Stimulated activated CD4-positive, alpha-beta T cell treated with anti-CD3 and anti-CD28 coated beads, Interleukin-12 subunit alpha, Interleukin-12 subunit beta, amount 100 ng/mL, for 48 hours (primary cell): ENCODE measurements at regions not wholly inside any gene's neighbourhood (a gene's known extent, or its start where the extent isn't known, plus 50 kb on each side); places are given as distances from the start of the nearest gene placed in this dataset.

Experiments
- DNase-seq, 3 donors: peaks; one replicate each; pipeline ENCODE4 v3.0.0-alpha.2; 2020; ENCODE audit warnings: low read depth in 2 of 3, low spot score in 1 of 3

- no peak for DNase-seq
Measured at GRCh38 chr4:180081072-180081471, 2162.1 kb upstream of the TENM3 start.

DNA sequence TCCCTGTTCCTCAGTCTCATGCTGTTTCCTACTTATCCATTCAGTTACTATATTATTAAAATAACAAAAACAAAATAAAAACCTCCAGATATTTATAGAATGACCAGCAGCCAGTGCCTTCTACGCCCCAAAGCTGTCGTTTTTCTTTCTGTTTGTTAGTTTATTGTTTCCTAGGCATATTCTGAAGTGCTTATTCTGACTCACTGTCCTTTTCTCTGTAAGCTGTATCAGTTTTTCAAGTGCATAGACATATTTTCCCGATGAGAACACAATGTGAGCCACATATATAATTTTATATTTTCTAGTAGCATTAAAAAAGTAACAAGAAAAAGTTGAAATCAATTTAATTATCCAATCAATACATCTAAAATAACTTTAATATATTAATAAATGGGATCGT, 2158.6 kb upstream of the TENM3 start:
- no peak for DNase-seq

- no peak for DNase-seq
Measured at GRCh38 chr4:180086480-180087190, 2156.6 kb upstream of the TENM3 start.

- DNase-seq, result no peak
Measured at GRCh38 chr4:180098586-180098985, 2144.6 kb upstream of the TENM3 start.

DNA sequence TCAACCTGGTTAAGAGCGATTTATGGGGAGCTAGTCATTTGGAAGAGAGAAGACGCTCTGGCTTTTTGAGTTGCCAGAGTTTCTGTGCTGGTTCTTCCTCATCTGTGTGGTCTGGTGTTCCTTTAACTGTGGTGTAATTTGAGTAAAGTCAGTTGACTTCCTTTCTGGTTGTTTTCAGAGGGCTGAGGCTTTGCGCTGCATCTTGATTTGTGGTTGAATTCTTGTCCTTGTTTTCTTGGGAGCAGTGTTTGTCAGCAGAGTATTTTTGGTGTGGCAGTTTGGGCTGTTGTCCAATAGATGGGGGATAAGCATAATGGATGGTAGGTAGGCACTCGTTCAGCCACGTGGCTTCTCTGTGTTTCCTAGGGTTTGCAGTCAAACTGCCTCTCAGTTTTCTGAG, 2143.2 kb upstream of the TENM3 start:
- DNase-seq, result no peak

DNA sequence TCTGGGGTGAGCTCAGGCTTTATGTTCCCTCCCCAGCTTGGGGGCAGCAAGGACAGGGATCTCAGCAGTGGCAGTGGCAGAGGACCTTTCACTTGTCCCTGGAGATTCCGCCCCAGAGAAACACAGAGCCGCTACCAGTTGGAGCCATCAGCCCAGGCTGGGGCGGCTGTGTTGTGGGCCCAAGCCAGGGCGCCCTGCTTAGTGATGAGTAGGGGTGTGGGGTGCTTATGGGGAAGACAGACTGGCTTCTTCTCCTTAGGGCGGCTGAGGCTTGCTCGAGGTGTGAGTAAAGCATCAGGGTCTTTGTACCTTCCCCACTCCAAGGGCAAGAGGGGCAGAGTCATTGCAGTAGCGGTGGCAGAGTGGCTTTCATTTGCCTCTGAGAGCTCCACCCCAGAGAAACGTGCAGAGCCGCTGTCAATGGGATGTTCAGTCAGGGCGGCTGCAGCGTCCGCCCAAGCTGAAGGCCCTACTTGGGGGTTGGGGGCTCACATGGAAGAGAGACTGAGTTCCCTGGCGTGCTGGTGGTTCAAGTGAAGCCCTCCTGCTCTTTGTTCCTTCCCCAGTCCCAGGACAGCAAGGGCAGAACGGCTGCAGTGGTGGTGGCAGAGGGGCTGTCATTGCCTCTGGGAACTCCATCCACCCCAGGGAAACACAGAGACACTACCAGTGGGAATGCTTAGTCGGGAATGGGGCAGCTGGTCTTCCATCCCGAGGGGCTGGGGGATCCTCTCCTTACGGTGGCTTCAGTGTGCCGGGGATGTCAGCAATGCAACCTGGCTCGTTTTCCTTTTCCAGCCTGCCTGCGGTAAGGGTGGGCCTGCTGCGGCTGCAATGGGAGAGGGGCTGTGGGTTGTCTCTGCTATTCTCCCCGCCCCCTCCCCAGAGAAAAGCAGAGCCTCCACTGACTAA, 2142.5 kb upstream of the TENM3 start:
- DNase-seq, result no peak

DNA sequence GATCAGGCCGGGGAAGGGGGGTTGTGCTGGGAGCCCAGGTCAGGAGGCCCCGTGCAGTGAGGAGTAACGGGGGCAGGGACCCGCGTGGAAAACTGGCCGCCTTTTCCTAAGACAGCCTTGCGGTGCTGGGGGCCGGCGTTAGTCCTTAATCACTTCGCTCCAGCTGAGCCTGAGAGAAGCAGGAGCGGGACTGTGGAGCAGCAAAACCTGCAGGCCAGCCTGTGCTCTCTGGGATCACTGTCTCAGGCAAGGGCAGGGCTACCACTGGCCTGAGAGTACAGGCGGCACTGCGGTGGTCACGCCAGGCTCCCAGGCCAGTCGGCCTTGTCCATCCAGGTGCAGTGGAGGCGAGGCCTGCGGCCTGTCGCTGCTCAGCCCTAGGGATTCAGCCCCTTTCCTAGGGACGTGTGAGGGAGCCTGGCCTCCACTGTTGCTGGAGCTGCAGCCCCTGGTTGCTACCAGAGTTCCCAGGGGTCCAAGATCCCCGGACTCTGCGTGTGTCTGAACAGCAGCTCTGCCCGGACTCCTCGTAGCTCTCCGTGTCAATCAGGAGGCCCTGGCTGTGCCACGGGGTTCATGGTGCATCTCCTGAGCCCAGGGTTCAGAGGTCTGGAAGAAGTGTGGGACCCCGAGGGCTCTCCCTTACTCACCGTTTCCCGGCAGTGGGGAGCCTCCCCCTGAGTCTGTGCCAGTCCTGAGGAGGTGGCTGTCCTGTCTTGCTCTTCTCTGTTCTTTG, 2141.7 kb upstream of the TENM3 start:
- no peak for DNase-seq

- DNase-seq, result no peak
Measured at GRCh38 chr4:180103794-180104193, 2139.4 kb upstream of the TENM3 start.

DNA sequence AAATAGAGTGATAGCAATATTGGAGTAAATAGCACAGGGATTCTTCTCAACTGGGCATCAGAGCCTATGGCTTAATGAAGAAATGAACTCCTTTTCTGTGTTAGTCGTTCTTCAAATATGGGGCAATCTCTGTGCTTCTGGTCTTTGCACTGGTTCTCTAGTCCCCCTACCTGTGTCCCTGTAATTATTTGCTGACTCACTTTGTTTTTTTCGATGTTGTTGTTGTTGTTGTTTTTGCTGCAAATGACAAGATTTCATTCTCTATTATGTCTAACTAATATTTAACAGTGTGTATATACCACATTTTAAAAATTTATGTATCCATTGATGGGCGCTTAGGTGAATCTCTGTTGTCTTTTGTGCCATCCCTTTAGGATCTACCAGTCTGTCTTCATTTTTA, 2137.8 kb upstream of the TENM3 start:
- DNase-seq, result no peak

DNA sequence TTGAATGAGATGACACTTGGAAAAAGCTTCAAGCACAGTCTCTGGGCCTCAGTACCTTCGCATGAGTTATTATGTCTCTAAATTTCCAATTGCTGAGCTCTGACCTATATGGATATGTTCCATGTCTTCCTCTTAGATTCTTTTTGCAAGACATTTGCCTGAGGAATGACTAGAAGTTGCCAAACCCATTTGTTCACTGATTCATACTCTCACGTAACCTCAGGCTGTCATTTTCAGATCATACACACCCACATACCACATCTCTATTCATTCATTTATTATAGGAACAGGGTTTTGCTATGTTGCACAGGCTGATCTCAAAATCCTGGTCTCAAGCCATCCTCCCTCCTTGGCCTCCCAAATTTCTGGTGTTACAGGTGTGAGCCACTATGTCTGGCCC, 2137.1 kb upstream of the TENM3 start:
- no peak for DNase-seq

- no peak for DNase-seq
Measured at GRCh38 chr4:180106997-180107396, 2136.2 kb upstream of the TENM3 start.

GRCh38 chr4:180116840-180117239, 2126.4 kb upstream of the TENM3 start:
- no peak for DNase-seq

- no peak for DNase-seq
Measured at GRCh38 chr4:180120068-180120467, 2123.1 kb upstream of the TENM3 start.

DNA sequence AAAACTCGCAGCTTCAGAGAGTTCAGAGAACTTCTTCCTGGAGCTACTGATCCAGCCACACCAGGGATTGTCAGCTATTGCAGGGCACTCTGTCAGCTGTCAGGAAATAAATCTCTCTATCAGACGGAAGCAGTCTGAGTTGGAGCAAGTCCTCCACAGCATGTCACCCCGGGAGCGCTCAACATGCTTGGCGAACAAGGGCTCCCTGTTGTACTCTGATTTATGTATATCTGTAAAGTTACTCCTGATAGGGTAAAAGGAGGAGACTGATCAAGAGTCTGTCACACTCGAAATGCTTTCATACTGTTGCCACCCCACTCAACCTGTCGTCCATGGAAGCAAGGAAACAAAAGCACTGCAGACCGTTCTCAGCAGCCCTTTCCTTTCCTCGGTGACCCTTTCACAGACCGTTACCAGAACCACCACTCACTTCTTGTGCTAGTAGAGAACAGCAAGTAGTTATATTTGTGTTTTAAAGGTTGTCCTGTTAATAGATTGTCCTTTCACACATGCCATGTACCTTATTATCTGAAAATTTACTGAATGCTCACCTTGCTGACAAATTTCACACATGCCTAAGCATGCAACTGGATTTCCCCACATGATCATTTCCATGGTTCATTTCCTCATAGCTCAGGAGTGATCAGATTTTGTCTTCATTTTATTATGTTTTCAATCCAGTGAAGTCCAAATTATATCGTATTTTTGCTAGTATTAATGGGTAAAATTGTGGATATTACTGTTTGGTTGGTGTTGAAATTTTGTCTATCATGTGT, 2108.9 kb upstream of the TENM3 start:
- no peak for DNase-seq

- no peak for DNase-seq
Measured at GRCh38 chr4:180141734-180142133, 2101.5 kb upstream of the TENM3 start.

GRCh38 chr4:180148737-180149136, 2094.5 kb upstream of the TENM3 start:
- no peak for DNase-seq

- DNase-seq, result no peak
Measured at GRCh38 chr4:180150818-180151217, 2092.4 kb upstream of the TENM3 start.

DNA sequence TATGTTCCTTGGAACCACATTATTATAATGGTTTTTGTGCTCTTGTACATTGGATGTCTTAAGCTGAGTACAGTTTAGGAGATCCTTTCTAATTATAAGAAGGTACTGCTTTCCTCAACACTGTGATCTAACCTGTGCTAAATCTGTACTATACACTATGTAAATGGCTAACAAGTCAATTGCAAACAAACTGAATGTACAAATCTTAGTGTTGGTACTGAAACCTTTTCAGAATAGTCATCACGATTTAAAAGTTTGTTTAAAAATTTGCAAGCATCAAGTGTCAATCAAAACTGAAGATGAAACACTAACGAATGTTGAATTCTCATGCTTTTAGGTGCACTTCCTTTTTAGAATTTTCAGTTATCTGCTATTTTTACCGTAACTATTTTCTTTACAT, 2090.4 kb upstream of the TENM3 start:
- DNase-seq, result no peak

DNA sequence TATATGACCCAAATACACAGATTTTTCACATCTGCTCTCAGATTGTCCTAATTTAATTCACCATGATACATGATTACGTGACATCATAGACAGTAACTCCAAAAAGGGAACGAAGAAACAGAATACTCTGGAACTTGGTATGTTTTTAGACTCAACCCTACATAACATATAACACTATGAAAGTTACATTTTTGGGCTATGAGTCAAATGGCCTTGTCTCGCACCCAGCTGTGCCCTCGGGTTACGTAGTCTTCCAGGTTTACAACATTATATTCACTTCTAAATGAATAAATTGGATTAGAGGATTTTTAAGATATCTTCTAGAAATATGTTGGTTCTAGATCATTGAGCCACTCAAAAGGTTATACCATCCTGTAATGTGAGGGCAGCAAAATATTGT, 2089.6 kb upstream of the TENM3 start:
- no peak for DNase-seq

DNA sequence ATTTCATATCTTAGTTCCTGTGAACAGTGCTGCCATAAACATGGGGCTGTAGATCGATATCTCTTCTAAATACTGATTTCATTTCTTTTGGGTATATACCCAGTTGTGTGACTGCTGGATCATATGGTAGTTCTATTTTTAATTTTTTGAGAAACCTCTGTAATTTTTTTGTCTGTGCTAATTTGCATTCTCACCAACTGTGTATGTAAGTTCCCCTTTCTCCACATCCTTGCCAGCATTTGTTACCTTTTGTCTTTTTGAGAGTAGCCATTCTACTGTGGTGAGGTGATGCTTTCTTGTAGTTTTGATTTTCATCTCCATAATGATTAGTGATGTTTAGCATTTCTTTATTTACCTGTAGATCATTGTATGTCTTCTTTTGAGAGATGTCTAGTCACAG, 2086.5 kb upstream of the TENM3 start:
- no peak for DNase-seq
